ENCODE measurements at regions not wholly inside any gene's neighbourhood (a gene's known extent, or its start where the extent isn't known, plus 50 kb on each side); places are given as distances from the start of the nearest gene placed in this dataset.

DNA sequence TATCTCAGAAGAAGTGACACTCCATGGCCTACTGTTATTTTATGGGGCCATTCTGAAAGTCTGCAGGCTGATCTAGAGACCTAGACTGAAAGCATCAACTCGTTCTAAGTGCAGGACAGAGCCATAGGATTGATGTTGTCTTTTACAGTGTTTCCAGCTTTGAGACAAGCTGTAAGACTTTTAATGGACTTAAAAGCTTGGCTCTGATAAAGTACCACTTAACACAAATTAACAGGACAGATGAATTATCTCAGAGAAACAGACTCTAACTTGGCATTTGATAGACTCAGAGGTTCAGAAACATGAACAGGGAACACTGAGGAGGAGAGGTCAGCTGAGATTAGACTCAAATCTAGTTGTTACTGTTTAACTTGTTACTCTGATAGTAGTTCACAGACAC is 203.2 kb downstream of the TLR4 start:
- TF ChIP-seq CTCF (conservative IDR thresholded peaks at IDR 0.05 in 1 of 2, IDR thresholded peaks at IDR 0.05 in 1 of 2; ENCODE audit: extremely low read depth in 1 of 2, insufficient read depth in 1 of 2, low read depth in 1 of 2, low read length in 2 of 2) (no peak), EZH2 (IDR thresholded peaks at IDR 0.05; ENCODE audit: borderline replicate concordance, low read length) (no peak)
